ENCODE measurements at regions not wholly inside any gene's neighbourhood (a gene's known extent, or its start where the extent isn't known, plus 50 kb on each side); places are given as distances from the start of the nearest gene placed in this dataset.

DNA sequence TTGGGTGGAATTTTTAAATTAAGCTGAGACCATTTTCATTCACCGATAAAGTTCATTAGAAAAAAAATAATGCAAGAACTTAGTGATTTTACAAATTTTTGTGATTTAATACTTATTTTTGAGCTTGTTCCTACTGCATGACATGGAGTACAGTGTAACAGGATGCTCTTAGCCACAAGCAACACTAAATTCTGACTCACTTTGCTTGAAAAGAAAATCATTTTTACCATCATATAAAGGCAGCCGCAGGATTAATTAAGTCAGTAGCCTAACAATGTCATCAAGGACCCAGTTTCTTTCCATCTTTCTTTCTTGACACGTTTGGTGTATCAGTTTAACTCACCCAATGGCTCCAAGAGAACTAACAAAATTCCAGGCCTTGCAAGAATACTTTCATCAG is 540.3 kb upstream of the LUZP2 start:
- no peak for TF ChIP-seq POLR2A (IDR thresholded peaks at IDR 0.05)
- TF ChIP-seq, protein P1, sequence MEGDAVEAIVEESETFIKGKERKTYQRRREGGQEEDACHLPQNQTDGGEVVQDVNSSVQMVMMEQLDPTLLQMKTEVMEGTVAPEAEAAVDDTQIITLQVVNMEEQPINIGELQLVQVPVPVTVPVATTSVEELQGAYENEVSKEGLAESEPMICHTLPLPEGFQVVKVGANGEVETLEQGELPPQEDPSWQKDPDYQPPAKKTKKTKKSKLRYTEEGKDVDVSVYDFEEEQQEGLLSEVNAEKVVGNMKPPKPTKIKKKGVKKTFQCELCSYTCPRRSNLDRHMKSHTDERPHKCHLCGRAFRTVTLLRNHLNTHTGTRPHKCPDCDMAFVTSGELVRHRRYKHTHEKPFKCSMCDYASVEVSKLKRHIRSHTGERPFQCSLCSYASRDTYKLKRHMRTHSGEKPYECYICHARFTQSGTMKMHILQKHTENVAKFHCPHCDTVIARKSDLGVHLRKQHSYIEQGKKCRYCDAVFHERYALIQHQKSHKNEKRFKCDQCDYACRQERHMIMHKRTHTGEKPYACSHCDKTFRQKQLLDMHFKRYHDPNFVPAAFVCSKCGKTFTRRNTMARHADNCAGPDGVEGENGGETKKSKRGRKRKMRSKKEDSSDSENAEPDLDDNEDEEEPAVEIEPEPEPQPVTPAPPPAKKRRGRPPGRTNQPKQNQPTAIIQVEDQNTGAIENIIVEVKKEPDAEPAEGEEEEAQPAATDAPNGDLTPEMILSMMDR (IDR thresholded peaks at IDR 0.05 in 4 of 5, conservative IDR thresholded peaks at IDR 0.05 in 1 of 5): no peak
